H1 (cell line): ENCODE measurements at regions not wholly inside any gene's neighbourhood (a gene's known extent, or its start where the extent isn't known, plus 50 kb on each side); places are given as distances from the start of the nearest gene placed in this dataset.

ENCODE experiments used
- CTCF ChIA-PET: fragments of 300-600 bp; sonication (Branson Sonifier 250); formaldehyde crosslinking; loops from one replicate; lab custom pipeline; 2021; ENCODE audit not compliant: partially characterized antibody; lab: Charles Lee
- POLR2A ChIA-PET: fragments of 300-600 bp; sonication (Branson Sonifier 250); formaldehyde crosslinking; loops from one replicate; lab custom pipeline; 2021; ENCODE audit warnings: inconsistent platforms; ENCODE audit not compliant: partially characterized antibody; lab: Charles Lee
- DNase-seq, 2 experiments: peaks; one replicate each; pipeline versions ENCODE4 v3.0.0 to v3.0.0-alpha.2; 2010 to 2022; ENCODE audit warnings: low spot score in 2 of 2, low read depth in 1 of 2, mixed read lengths in 1 of 2
- FAIRE-seq: peaks from 2 replicates; lab custom pipeline; 2011; peaks lifted over from hg19 to GRCh38; lab: Jason Lieb, UNC
- H2AFZ ChIP-seq: 2 replicates; pipeline ENCODE4 v1.8.1; 2012; ENCODE audit warnings: low read length, inconsistent platforms
- H2AK5ac ChIP-seq: 2 replicates; pipeline ENCODE4 v1.6.1; 2013; ENCODE audit warnings: low read depth, low read length
- H2BK120ac ChIP-seq: replicated peaks from 2 replicates; pipeline ENCODE3; 2013; ENCODE audit warnings: low read depth, low read length, inconsistent platforms
- H2BK12ac ChIP-seq: 2 replicates; pipeline ENCODE4 v1.6.1; 2013; ENCODE audit warnings: low read depth, low read length
- H2BK15ac ChIP-seq: 2 replicates; pipeline ENCODE4 v1.6.1; 2013; ENCODE audit warnings: low read length
- H2BK20ac ChIP-seq: 2 replicates; pipeline ENCODE4 v1.6.1; 2013; ENCODE audit warnings: low read length
- H2BK5ac ChIP-seq: 2 replicates; pipeline ENCODE4 v1.6.1; 2013; ENCODE audit warnings: low read depth, low read length
- H3K14ac ChIP-seq: 2 replicates; pipeline ENCODE4 v1.6.1; 2013; ENCODE audit warnings: inconsistent platforms; ENCODE audit not compliant: insufficient read length
- H3K18ac ChIP-seq: 2 replicates; pipeline ENCODE4 v1.6.1; 2013; ENCODE audit warnings: low read length; ENCODE audit errors: extremely low read depth
- H3K23ac ChIP-seq: 2 replicates; pipeline ENCODE4 v1.6.1; 2013; ENCODE audit warnings: inconsistent platforms; ENCODE audit not compliant: insufficient read length
- H3K23me2 ChIP-seq: 2 replicates; pipeline ENCODE4 v1.6.1; 2013; ENCODE audit warnings: low read depth, low read length
- H3K27ac ChIP-seq: 2 replicates; pipeline ENCODE4 v1.6.1; 2011; ENCODE audit warnings: low read depth, low read length, inconsistent platforms
- H3K27me3 ChIP-seq, 4 experiments: replicated peaks in 1 of 4; 1 replicate in 1 of 4; 2 replicates in 3 of 4; pipeline versions ENCODE4 v1.6.1 to v1.8.1; 2011 to 2013; ENCODE audit warnings: low read length in 3 of 4, mild to moderate bottlenecking in 3 of 4, inconsistent platforms in 2 of 4, mixed read lengths in 2 of 4, moderate library complexity in 1 of 4; ENCODE audit not compliant: control insufficient read depth in 3 of 4, insufficient read depth in 3 of 4; ENCODE audit errors: extremely low read depth in 1 of 4
- H3K36me3 ChIP-seq, 4 experiments: 2 replicates each; pipeline versions ENCODE4 v1.6.1 to v1.8.1; 2011 to 2013; ENCODE audit warnings: mild to moderate bottlenecking in 4 of 4, low read length in 3 of 4, moderate library complexity in 2 of 4, control low read depth in 1 of 4, inconsistent platforms in 1 of 4; ENCODE audit not compliant: insufficient read depth in 4 of 4, control insufficient read depth in 2 of 4
- H3K4ac ChIP-seq: replicated peaks from 2 replicates; pipeline ENCODE3; 2013; ENCODE audit warnings: low read length, low read depth, mixed read lengths, inconsistent platforms; ENCODE audit not compliant: insufficient read length
- H3K4me1 ChIP-seq, 4 experiments: replicated peaks in 1 of 4; 1 replicate in 1 of 4; 2 replicates in 3 of 4; pipeline versions ENCODE4 v1.6.1 to v1.8.1; 2011 to 2013; ENCODE audit warnings: low read length in 3 of 4, inconsistent platforms in 2 of 4, mixed read lengths in 1 of 4; ENCODE audit not compliant: insufficient read depth in 4 of 4, control insufficient read depth in 3 of 4
- H3K4me2 ChIP-seq, 2 experiments: 2 replicates each; pipeline versions ENCODE4 v1.6.1 to v1.8.1; 2011 to 2013; ENCODE audit warnings: low read depth in 2 of 2, low read length in 2 of 2, control low read depth in 1 of 2, inconsistent platforms in 1 of 2, mild to moderate bottlenecking in 1 of 2; ENCODE audit not compliant: insufficient read depth in 1 of 2
- H3K4me3 ChIP-seq, 4 experiments: fragments of 200-600, 300-600 bp in 1 of 4; sonication (generic), shearing (Covaris generic), sonication (Bioruptor Twin) in 1 of 4; 2 replicates each; pipeline versions ENCODE4 v1.5.1 to v1.8.1; 2011 to 2016; ENCODE audit warnings: low read length in 4 of 4, low read depth in 3 of 4, control low read depth in 2 of 4, inconsistent platforms in 2 of 4, mild to moderate bottlenecking in 2 of 4, mixed read lengths in 1 of 4, moderate library complexity in 1 of 4; ENCODE audit not compliant: insufficient read depth in 2 of 4; ENCODE audit errors: extremely low read depth in 1 of 4
- H3K56ac ChIP-seq: replicated peaks from 2 replicates; pipeline ENCODE3; 2013; ENCODE audit warnings: low read depth, mild to moderate bottlenecking, mixed read lengths, low read length, inconsistent platforms; ENCODE audit not compliant: insufficient read length
- H3K79me1 ChIP-seq: 2 replicates; pipeline ENCODE4 v1.6.1; 2013; ENCODE audit warnings: low read depth, low read length, control low read depth
- H3K79me2 ChIP-seq, 2 experiments: 2 replicates each; pipeline versions ENCODE4 v1.6.1 to v1.8.1; 2012 to 2013; ENCODE audit warnings: low read length in 2 of 2, mild to moderate bottlenecking in 2 of 2, inconsistent platforms in 1 of 2; ENCODE audit not compliant: insufficient read depth in 2 of 2, control insufficient read depth in 1 of 2
- H3K9ac ChIP-seq, 4 experiments: replicated peaks in 1 of 4; 1 replicate in 1 of 4; 2 replicates in 3 of 4; pipeline versions ENCODE4 v1.6.1 to v1.8.1; 2011 to 2013; ENCODE audit warnings: low read depth in 3 of 4, low read length in 3 of 4, control low read depth in 2 of 4, mild to moderate bottlenecking in 2 of 4, moderate library complexity in 2 of 4, inconsistent platforms in 1 of 4; ENCODE audit errors: extremely low read depth in 1 of 4
- H3K9me3 ChIP-seq, 2 experiments: 2 replicates each; pipeline versions ENCODE4 v1.6.1 to v1.8.1; 2012 to 2013; ENCODE audit warnings: mild to moderate bottlenecking in 2 of 2, moderate library complexity in 2 of 2, control low read depth in 1 of 2, inconsistent platforms in 1 of 2, low read depth in 1 of 2, low read length in 1 of 2, mixed read lengths in 1 of 2; ENCODE audit not compliant: insufficient read depth in 2 of 2
- H4K20me1 ChIP-seq, 2 experiments: replicated peaks in 1 of 2; 2 replicates each; pipeline versions ENCODE3 to v1.8.1; 2011 to 2013; ENCODE audit warnings: inconsistent platforms in 2 of 2, low read length in 2 of 2, mild to moderate bottlenecking in 1 of 2; ENCODE audit not compliant: insufficient read depth in 2 of 2, control insufficient read depth in 1 of 2
- H4K5ac ChIP-seq: 2 replicates; pipeline ENCODE4 v1.6.1; 2013; ENCODE audit warnings: low read length, low read depth, mixed read lengths, inconsistent platforms; ENCODE audit not compliant: insufficient read length
- H4K8ac ChIP-seq: 2 replicates; pipeline ENCODE4 v1.8.0; 2013; ENCODE audit warnings: mild to moderate bottlenecking, moderate library complexity, low read length, inconsistent platforms; ENCODE audit not compliant: insufficient read depth; ENCODE audit errors: extremely low read depth
- H4K91ac ChIP-seq: replicated peaks from 2 replicates; pipeline ENCODE3; 2013; ENCODE audit warnings: low read length, mixed read lengths, inconsistent platforms; ENCODE audit not compliant: insufficient read length
- ATF3 ChIP-seq: IDR thresholded peaks from 2 replicates; pipeline ENCODE4 v1.6.1; 2011; ENCODE audit warnings: low read depth, mild to moderate bottlenecking, low read length; ENCODE audit not compliant: insufficient read depth
- WGBS, 2 experiments: shearing (Covaris generic) in 1 of 2; methylation state at CpG; one replicate each; pipeline versions ENCODE4 v1.1.6 to v1.1.7; 2013 to 2015; ENCODE audit warnings: low lambda C conversion rate in 2 of 2, mixed read lengths in 2 of 2, inconsistent platforms in 1 of 2, low coverage in 1 of 2, missing lambda C conversion rate in 1 of 2; ENCODE audit not compliant: insufficient replicate concordance in 2 of 2, insufficient coverage in 1 of 2, insufficient read length in 1 of 2; ENCODE audit errors: extremely low coverage in 1 of 2, missing lambda C conversion rate in 1 of 2; 5-methylcytosine and 5-hydroxymethylcytosine counted together

DNA sequence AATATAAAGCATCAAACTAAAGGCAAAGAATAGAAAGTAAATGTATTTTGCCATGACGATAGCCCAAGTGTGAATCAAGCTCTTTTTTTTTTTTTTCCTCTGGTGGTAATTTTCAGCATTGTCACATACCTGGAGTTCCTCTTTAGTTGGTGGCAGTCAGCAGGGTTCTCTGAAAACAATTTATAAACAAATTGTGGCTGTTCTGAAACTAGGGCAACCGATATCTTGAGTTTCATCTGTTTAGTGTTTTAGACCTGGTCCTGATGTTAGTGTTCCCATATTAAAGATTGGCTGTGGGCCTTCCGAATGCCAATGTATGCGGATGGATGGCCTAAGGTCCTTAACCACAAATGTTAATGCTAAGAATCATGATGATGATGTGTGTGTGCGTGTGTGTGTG is 713.1 kb downstream of the GATA3 start:
- Histone ChIP-seq H3K27me3 (no peaks in the 10 kb centered on the region), H3K4me1 (peaks cover 0 to 5% (median 0%) of the 10 kb centered on the region in 4 experiments; a peak in 1 of 7 replicates), H2BK12ac (no peak overlapping the region), H3K9me3 (no peaks in the 10 kb centered on the region), H3K56ac (no peak overlapping the region), H3K79me1 (no peaks in the 10 kb centered on the region), H2AFZ (no peak overlapping the region), H3K23me2 (no peaks in the 10 kb centered on the region), H3K23ac (no peak overlapping the region), H2BK15ac (no peak overlapping the region), H2AK5ac (no peak overlapping the region; the same call in 1 of the 2 replicates), H4K5ac (no peak overlapping the region), H4K20me1 (no peaks in the 10 kb centered on the region), H3K36me3 (no peaks in the 10 kb centered on the region), H4K8ac (no peak overlapping the region), H3K9ac (no peak overlapping the region), H3K4me2 (no peak overlapping the region), H3K18ac (no peak overlapping the region), H3K27ac (no peak overlapping the region), H2BK5ac (no peak overlapping the region), H2BK120ac (no peak overlapping the region), H3K4me3 (no peak overlapping the region), H3K79me2 (no peaks in the 10 kb centered on the region), H3K14ac (no peak overlapping the region), H2BK20ac (no peak overlapping the region), H3K4ac (no peak overlapping the region), H4K91ac (no peak overlapping the region)
- TF ChIP-seq ATF3 = no peak
- DNase-seq (no peak), FAIRE-seq (no peak)
- POLR2A ChIA-PET = no interaction called here
- CTCF ChIA-PET = interaction anchor here (0.6 to 1.3 kb wide), 3 partner anchors 18 to 893 kb away, joined by 3 to 4 read pairs (median 3); no protein-coding TSS in a partner anchor
- 81% methylated on average over 5 of the region's 5 CpGs; no CpG with 5 or more reads in 1 of the 2 experiments for WGBS, 2 experiments
